CD4-positive, alpha-beta T cell treated with Interleukin-4 for 4 hours (primary cell): ENCODE measurements at regions not wholly inside any gene's neighbourhood (a gene's known extent, or its start where the extent isn't known, plus 50 kb on each side); places are given as distances from the start of the nearest gene placed in this dataset.

Source experiments
- DNase-seq: peaks from one replicate; pipeline ENCODE4 v3.0.0-alpha.2; 2020

DNA sequence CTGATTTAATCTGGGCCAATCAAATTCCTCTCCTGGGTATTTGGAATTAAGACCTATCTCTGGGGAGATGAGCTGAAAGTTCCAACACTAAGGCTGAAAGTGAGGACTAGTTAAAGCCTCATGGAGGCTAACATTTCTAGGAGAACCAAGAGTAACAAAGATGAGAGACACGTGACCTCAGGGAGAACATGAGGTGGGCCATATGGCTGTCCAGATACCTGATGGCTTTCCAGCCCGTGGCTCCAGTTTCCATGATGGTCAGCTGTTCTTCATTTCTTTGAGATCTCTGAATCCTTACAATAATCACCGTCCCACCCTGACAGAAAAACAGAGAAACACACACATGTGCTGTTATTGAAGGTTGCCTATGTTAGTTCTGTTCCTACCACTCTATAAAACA is 66.1 kb downstream of the LEPR start:
- DNase-seq = no peak

- no peak for DNase-seq
These were observed 69.0 kb downstream of the LEPR start for GRCh38 chr1:65489481-65489880.

DNA sequence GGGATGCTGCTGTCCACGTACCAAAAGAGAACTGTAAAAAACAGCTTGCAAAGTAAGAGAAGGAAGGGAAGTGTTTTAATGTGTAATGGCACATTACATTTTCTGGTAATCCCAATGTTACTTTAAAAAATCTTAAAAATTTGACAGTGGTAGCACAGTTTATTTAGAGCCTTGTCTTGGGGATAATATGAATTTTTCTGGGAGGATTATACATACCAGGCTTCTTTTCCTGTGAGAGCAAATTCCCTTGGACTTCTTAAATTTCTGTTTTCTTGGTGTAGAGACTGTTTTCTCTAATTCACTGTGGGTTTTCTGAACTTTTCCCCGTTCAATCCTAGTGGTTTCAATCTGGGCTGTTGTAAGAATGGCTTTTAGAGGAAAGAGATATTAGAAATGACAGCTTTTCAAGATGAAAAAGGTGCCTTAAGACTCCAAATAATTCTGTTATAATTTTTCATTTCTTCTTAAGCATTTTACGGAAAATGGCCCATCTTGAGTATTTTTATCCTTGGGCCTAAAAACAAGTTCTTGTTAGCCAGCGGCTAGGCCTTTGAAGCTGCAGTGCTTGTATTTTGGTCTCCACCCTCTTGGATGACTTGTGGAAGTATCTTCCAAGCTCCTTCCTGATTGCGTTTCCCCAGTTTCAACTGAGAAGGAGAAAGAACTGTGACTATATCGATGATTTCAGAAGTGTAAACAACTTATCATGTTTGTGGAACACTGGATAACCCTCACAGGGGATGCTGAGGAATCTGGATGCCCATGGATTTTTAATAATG is 70.0 kb downstream of the LEPR start:
- DNase-seq = no peak

DNA sequence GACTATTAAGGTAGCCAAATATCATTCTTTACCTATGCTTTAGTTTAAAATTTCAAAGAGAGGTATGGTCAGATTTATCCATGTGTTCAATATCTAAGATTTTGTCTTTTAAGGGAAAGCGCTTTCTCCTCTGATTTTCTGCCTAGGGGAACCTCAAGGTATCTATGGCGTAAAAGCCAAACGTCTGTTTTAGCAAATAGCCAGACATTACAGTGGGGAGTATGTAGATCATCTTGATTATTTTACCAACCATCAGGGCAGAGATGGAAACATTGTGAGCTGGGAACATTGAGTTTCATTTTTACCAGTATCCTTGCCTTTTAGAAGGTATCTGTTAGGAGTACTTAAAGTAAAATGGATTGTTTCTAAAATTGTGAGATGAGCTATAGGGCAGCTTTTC is 71.0 kb downstream of the LEPR start:
- no peak for DNase-seq

- no peak for DNase-seq
These were observed 73.3 kb downstream of the LEPR start for GRCh38 chr1:65493802-65494201.

GRCh38 chr1:65494671-65495070 is 74.2 kb downstream of the LEPR start:
- DNase-seq = no peak

DNA sequence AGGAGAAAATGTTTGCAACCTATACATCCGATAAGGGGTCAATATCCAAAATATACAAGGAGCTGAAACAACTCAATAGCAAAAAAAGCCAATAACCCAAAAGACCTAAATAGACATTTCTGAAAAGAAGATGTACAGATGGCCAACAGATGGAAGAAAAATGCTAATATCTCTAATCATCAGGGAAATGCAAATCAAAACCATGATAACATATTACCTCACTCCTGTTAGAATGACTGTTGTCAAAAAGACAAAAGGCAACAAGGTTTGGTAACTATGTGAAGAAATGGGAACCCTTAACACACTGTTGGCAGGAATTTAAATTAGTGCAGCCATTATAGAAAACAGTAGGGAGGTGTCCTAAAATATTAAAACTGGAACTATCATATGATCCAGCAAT is 74.7 kb downstream of the LEPR start:
- DNase-seq = no peak

DNA sequence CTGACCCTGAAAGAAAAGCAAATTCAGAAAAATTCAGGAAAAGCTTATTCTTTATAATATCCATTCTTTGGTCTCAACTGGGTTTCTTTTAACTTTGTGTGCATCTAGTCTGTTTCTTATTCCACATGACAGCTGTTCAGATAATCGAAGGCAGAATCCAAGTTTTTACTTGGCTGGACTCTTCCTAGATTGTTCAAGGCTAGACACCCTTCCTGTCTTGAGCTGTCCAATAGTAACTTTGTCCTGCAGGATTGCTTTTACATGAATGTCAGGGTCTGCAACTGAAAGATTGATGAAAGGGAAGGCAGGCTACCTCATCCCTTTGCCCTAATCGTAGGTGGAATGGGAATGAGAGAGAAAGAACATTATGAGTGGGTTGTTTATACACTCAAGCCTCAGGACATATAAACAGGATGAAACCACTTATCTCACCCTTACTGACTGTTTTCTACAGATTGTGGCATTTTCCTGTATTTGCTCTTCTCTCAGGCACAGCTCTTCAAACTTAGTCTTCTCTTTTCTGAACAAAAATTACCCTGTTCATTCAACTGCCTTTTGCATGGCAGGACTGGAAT is 76.9 kb downstream of the LEPR start:
- DNase-seq = no peak

DNA sequence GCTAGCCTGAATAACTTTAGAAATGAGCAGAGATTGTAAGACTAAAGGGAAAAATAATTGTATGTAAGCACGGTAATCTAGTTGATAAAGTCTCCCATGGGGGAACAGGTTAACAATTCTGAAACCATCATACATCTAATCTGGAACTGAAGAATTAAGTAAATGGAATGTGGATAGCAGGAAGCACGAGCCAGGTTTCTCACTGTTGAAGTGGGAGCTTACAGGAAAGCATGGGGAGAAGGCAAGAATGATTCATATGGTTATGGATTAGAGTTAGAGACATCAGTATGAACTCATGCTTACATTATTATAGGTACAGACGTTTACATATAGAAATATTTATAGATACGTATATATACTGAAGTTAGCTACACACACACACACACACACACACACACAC is 83.0 kb downstream of the LEPR start:
- no peak for DNase-seq

DNA sequence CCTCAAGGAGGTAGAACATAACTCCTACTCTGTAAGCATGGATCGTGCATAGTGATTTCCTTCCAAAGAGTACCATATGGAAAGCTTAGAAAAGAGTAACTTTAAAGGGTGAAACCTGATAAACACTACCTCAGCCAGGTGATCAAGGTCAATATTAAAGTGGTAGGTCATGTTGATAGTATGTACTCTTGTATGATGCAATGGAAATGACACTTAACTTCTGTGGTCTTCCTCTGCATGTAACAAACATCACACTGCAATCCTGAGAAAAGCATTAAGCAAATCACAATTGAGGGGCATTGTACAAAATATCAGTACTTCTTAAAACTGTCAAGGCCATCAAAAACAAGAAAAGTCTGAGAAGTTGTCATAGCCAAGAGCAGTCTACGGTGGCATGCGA is 83.8 kb downstream of the LEPR start:
- no peak for DNase-seq

DNA sequence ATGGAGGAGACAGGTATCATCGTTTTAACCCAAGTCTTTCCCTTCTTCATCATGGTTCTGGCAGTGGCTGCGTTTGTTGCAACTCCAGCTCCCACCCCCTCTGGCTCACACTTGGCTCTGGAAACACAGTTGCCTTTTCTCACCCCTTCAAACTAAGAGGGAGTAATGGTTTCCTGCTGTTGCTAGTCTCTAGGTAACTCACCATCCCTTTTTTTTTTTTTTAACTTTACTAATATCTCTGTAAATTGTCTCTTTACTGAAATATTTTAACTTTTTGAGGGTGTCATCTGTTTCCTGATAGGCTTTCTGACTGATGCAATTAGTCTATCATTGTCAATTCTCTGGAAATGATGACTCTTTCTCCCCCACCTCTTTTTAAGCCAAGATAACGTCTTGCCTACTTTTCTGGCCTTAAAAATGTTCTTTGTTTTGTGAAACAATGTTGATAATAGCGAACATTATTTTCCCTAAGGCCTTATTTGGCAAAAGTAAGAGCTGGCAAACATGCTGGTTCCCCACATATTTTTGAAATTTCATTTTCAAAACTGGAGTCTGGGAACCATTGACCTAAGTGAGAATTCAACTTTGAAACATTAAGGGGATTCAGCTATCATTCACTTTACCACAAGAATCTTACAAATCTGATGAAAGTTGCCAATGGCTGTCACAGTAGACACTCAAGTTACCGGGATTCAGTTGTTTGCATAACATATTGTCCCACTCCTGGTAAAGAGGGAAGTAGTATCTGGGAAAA is 85.3 kb downstream of the LEPR start:
- no peak for DNase-seq

DNA sequence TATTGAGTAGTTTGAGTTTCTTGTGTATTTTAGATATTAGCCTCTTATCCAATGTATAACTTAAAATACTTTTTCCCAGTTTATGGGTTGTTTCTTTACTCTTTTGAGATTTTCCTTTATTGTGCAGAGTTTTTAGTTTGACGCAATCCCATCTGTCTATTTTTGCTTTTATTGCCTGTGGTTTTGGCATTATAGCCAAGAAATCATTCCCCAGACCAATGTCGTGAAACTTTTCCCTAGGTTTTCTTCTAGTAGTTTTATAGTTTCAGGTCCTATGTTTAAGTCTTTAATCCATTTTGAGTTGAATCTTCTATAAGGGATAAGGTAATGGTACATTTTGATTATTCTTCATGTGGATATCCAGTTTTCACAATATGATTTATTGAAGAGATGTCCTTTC is 87.6 kb downstream of the LEPR start:
- DNase-seq = no peak

- no peak for DNase-seq
These were observed 89.6 kb downstream of the LEPR start for GRCh38 chr1:65509912-65510680.

DNA sequence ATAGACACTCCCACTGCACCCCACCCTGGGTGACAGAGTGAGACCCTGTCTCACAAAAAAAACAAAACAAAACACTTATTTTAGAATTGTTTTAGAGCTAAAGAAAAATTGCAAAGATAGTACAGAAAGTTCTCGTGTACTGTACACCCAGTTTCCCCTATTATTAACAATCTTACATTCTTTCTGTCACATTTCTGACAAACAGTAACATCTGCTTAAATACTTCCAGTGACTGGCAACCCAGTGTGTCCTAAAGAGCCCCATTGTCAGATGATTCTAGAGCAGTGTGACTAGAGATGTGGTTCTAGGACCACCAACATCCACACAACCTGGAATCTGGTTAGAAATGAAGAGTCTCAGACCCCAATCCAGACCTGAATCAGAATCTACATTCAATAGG is 90.5 kb downstream of the LEPR start:
- no peak for DNase-seq

DNA sequence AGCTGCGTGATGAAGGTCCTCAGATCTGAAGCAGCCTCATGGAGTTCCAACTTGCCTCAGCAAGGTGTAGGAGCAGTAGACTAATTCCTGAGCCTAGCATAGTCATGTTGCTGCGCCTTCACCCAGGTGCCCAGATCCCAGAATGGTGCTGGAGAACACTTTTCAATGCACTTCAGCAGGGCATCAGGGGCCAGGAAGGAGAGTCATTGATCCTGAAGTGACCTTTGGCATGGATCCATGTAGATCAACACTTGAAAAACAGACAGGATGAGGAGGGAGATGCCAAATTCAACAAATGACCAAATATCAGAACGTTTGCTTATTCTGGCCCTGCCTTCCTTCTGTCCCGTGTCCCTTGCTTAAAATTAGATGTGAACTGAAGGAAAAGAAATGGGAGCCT is 91.9 kb downstream of the LEPR start:
- DNase-seq = no peak

GRCh38 chr1:65512967-65513780 is 92.7 kb downstream of the LEPR start:
- no peak for DNase-seq

- no peak for DNase-seq
These were observed 93.6 kb downstream of the LEPR start for GRCh38 chr1:65514041-65514440.

DNA sequence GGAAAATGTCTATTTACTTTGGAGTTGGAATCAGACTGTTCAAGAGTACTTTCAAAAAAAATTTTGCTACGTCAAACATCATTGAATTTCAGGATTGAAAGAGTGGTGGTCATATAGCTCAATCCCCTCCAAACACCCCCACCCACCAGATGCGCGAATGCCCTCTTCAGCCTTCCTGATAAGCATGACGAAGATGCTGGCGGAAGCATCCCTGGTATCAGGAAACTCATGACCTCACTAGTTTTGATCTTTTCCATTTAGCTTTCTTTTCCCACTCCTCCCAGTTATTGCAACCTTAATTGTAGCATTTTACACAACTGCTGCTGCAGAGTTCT is 104.4 kb downstream of the LEPR start:
- no peak for DNase-seq

DNA sequence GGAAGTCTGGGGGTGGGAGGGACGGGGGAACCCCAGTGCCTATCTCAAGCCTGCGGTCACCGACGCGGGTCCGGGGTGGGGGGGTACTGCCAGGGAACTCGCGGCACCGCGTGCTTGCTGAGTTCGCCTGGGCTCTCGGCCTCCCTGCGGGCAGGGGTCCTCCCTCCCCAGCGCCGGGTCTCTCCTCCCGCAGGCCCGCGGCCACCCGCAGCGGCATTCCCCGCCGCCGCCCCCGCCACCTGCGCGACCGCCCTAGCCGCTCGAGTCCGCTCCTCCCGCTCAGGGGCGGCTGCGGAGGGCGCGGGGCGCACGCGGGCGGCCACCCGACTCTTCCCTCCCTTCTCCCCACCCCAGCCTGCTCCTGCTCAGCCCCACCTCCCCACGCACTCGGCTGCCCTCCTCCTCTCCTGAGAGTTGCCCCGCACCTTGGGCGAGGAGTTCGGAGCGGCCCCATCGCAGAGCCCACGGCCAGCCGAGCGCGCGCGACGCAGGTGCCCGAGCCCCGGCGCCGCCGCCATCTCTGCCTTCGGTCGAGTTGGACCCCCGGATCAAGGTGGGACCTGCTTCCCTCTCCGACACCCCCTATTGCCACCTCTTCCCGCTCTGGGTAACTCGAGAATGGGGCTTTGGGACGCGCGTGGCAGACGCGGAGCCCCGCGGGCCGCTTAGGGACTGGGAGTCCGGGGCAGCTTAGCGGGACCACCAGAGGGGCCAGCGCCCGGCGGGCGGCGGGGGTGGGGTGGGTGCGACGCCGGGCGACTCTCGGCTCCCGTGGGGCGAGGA is 105.0 kb downstream of the LEPR start:
- no peak for DNase-seq

DNA sequence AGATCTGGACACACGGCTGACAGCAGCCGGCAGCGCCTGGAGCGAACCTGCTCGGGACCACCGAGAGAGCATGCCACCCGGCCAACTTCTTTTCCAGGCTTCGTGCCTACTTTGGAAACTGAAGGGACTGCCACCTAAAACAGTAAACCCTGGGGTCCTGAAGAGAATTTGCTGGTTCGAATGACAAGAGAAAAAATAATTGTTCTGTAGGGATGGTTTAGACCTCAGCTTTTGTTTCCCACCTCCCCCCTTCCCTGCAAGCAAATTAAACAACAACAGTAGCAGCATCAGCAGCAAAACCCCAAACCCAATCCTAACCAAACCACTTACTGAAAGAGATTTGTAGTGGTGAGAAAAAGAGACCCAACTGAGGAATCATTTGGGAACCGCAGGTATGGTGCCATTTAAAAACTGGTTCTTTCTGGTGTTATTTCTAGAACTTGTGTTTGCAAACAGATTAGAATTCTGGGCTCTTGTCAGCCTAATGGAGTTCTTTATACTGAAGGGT is 105.6 kb downstream of the LEPR start:
- no peak for DNase-seq

DNA sequence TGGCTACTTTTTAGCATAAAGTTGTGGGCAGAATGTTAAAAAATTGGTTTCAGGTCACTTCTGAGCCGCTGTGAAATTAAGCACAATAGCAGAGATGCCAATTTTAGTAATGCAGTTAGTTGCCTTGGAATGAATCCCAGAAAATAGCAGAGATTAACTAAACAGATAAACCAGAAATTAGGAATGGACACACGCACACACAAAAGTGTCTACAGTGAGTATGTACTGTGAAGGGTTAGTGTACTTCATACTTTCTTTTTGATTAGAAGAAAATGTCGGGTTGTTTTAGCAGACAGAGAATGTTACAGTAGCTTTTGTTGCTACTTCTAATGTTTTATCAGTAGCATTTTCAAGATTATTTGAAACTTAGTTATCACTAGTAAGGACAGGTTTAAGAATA is 106.7 kb downstream of the LEPR start:
- DNase-seq = no peak
